Right kidney (tissue), 1 donor: ENCODE measurements at regions not wholly inside any gene's neighbourhood (a gene's known extent, or its start where the extent isn't known, plus 50 kb on each side); places are given as distances from the start of the nearest gene placed in this dataset.
A peak's percentile ranks its signal among the peaks of the same experiment; 100 is the strongest.

Source experiments
- DNase-seq: peaks from one replicate; pipeline ENCODE4 v3.0.0-alpha.2; 2016

GRCh38 chr7:145082366-145083161, 246.7 kb upstream of the TPK1 start:
- no peak for DNase-seq

GRCh38 chr7:145065473-145065872, 229.6 kb upstream of the TPK1 start:
- no peak for DNase-seq

GRCh38 chr7:145064114-145064513, 228.3 kb upstream of the TPK1 start:
- no peak for DNase-seq

- no peak for DNase-seq
Measured at GRCh38 chr7:145053781-145054180, 217.9 kb upstream of the TPK1 start.

- DNase-seq, result no peak
Measured at GRCh38 chr7:145050415-145050814, 214.6 kb upstream of the TPK1 start.

- DNase-seq, result peak; percentile 15
Measured at GRCh38 chr7:145036604-145037405, 201.0 kb upstream of the TPK1 start.

- peak; percentile 4 for DNase-seq
Measured at GRCh38 chr7:145031162-145031561, 195.3 kb upstream of the TPK1 start.

GRCh38 chr7:145030754-145031153, 194.9 kb upstream of the TPK1 start:
- no peak for DNase-seq

GRCh38 chr7:145020454-145020853, 184.6 kb upstream of the TPK1 start:
- no peak for DNase-seq

- no peak for DNase-seq
Measured at GRCh38 chr7:145016068-145016467, 180.2 kb upstream of the TPK1 start.

- no peak for DNase-seq
Measured at GRCh38 chr7:145009876-145010275, 174.0 kb upstream of the TPK1 start.

GRCh38 chr7:145005601-145006000, 169.7 kb upstream of the TPK1 start:
- no peak for DNase-seq

GRCh38 chr7:144997512-144997911, 161.7 kb upstream of the TPK1 start:
- no peak for DNase-seq

- DNase-seq, result no peak
Measured at GRCh38 chr7:144995495-144995894, 159.6 kb upstream of the TPK1 start.

- DNase-seq, result no peak
Measured at GRCh38 chr7:144991041-144991440, 155.2 kb upstream of the TPK1 start.

GRCh38 chr7:144987686-144988085, 151.8 kb upstream of the TPK1 start:
- no peak for DNase-seq

GRCh38 chr7:144982133-144982532, 146.3 kb upstream of the TPK1 start:
- no peak for DNase-seq

GRCh38 chr7:144975882-144976281, 140.0 kb upstream of the TPK1 start:
- no peak for DNase-seq

GRCh38 chr7:144969787-144970186, 133.9 kb upstream of the TPK1 start:
- DNase-seq, result no peak

GRCh38 chr7:144960763-144961162, 124.9 kb upstream of the TPK1 start:
- DNase-seq, result no peak

- DNase-seq, result no peak
Measured at GRCh38 chr7:144957998-144958397, 122.1 kb upstream of the TPK1 start.

- no peak for DNase-seq
Measured at GRCh38 chr7:144955422-144955821, 119.6 kb upstream of the TPK1 start.

GRCh38 chr7:144941127-144941526, 105.3 kb upstream of the TPK1 start:
- no peak for DNase-seq

- DNase-seq, result no peak
Measured at GRCh38 chr7:144937199-144937598, 101.3 kb upstream of the TPK1 start.
